ENCODE measurements at regions not wholly inside any gene's neighbourhood (a gene's known extent, or its start where the extent isn't known, plus 50 kb on each side); places are given as distances from the start of the nearest gene placed in this dataset.

GRCh38 chr17:5747276-5747675 lies 163.0 kb upstream of the NLRP1 start:
- DNase-seq (ENCODE audit: low read depth in 2 of 2), result no peak
- TF ChIP-seq CTCF (IDR thresholded peaks at IDR 0.05; ENCODE audit: low read depth, low read length), result peak; percentile 17

GRCh38 chr17:5747964-5748363 lies 163.7 kb upstream of the NLRP1 start:
- no peak overlapping the region for H3K4me3 ChIP-seq (replicated peaks in 1 of 2; ENCODE audit: low read depth in 2 of 2, low read length in 2 of 2)
- DNase-seq (ENCODE audit: low read depth in 2 of 2), result no peak
- TF ChIP-seq CTCF (IDR thresholded peaks at IDR 0.05; ENCODE audit: low read depth, low read length), result no peak

More at GRCh38 chr17:5747276-5747675, 163.0 kb upstream of the NLRP1 start:
- H3K4me3 ChIP-seq (replicated peaks in 1 of 2; ENCODE audit: low read depth in 2 of 2, low read length in 2 of 2), result no peak overlapping the region

- TF ChIP-seq CTCF (IDR thresholded peaks at IDR 0.05; ENCODE audit: low read depth, low read length), result no peak
- H3K4me3 ChIP-seq (replicated peaks in 1 of 2; ENCODE audit: low read depth in 2 of 2, low read length in 2 of 2), result no peak overlapping the region
- no peak for DNase-seq (ENCODE audit: low read depth in 2 of 2)
Measured at GRCh38 chr17:5753421-5753820, 169.1 kb upstream of the NLRP1 start.

- no peak for DNase-seq (ENCODE audit: low read depth in 2 of 2)
- no peak overlapping the region for H3K4me3 ChIP-seq (replicated peaks in 1 of 2; ENCODE audit: low read depth in 2 of 2, low read length in 2 of 2)
- no peak for TF ChIP-seq CTCF (IDR thresholded peaks at IDR 0.05; ENCODE audit: low read depth, low read length)
Measured at GRCh38 chr17:5757314-5757907, 173.1 kb upstream of the NLRP1 start.

GRCh38 chr17:5758651-5759050 lies 174.3 kb upstream of the NLRP1 start:
- DNase-seq (ENCODE audit: low read depth in 2 of 2), result peak; percentile 39 to 57
- H3K4me3 ChIP-seq (replicated peaks in 1 of 2; ENCODE audit: low read depth in 2 of 2, low read length in 2 of 2), result no peak overlapping the region
- TF ChIP-seq CTCF (IDR thresholded peaks at IDR 0.05; ENCODE audit: low read depth, low read length), result no peak

GRCh38 chr17:5759501-5759925 lies 175.2 kb upstream of the NLRP1 start:
- peak; percentile 47 to 68 for DNase-seq (ENCODE audit: low read depth in 2 of 2)
- no peak for TF ChIP-seq CTCF (IDR thresholded peaks at IDR 0.05; ENCODE audit: low read depth, low read length)
- H3K4me3 ChIP-seq (replicated peaks in 1 of 2; ENCODE audit: low read depth in 2 of 2, low read length in 2 of 2), result no peak overlapping the region

GRCh38 chr17:5762191-5762590 lies 177.9 kb upstream of the NLRP1 start:
- no peak overlapping the region for H3K4me3 ChIP-seq (replicated peaks in 1 of 2; ENCODE audit: low read depth in 2 of 2, low read length in 2 of 2)
- TF ChIP-seq CTCF (IDR thresholded peaks at IDR 0.05; ENCODE audit: low read depth, low read length), result no peak
- peak in 1 of 2 donors; percentile 49 for DNase-seq (ENCODE audit: low read depth in 2 of 2)
